Neural progenitor cell (in vitro differentiated cells): ENCODE measurements at regions not wholly inside any gene's neighbourhood (a gene's known extent, or its start where the extent isn't known, plus 50 kb on each side); places are given as distances from the start of the nearest gene placed in this dataset.

Experiments
- DNase-seq: peaks from one replicate; pipeline ENCODE4 v3.0.0-alpha.2; 2016; ENCODE audit warnings: low spot score
- H2AFZ ChIP-seq: fragments of 200-600 bp; sonication (generic); replicated peaks from 2 replicates; pipeline ENCODE4 v1.6.1; 2016; ENCODE audit warnings: antibody characterized with exemption
- H3F3A ChIP-seq: fragments of 200-600 bp; sonication (generic); 2 replicates; pipeline ENCODE4 v1.6.1; 2016; ENCODE audit warnings: antibody characterized with exemption, low read depth
- H3K27ac ChIP-seq: fragments of 200-600 bp; sonication (generic); 2 replicates; pipeline ENCODE4 v1.5.1; 2016; ENCODE audit warnings: mild to moderate bottlenecking
- H3K27me3 ChIP-seq: fragments of 200-600 bp; sonication (generic); 2 replicates; pipeline ENCODE4 v1.6.1; 2016; ENCODE audit warnings: mild to moderate bottlenecking, moderate library complexity
- H3K36me3 ChIP-seq: fragments of 200-600 bp; sonication (generic); 2 replicates; pipeline ENCODE4 v1.5.1; 2016
- H3K4me1 ChIP-seq: fragments of 200-600 bp; sonication (generic); 2 replicates; pipeline ENCODE4 v1.6.1; 2016; ENCODE audit warnings: mixed run types
- H3K4me2 ChIP-seq: fragments of 200-600 bp; sonication (generic); 2 replicates; pipeline ENCODE4 v1.6.1; 2016
- H3K4me3 ChIP-seq: fragments of 200-600 bp; sonication (generic); 2 replicates; pipeline ENCODE4 v1.5.1; 2016
- H3K79me2 ChIP-seq: fragments of 200-600 bp; sonication (generic); 2 replicates; pipeline ENCODE4 v1.6.1; 2016; ENCODE audit warnings: low read depth
- H3K9ac ChIP-seq: fragments of 200-600 bp; sonication (generic); 2 replicates; pipeline ENCODE4 v1.6.1; 2016
- H3K9me3 ChIP-seq: fragments of 200-600 bp; sonication (generic); 2 replicates; pipeline ENCODE4 v1.5.1; 2016; ENCODE audit warnings: low read depth
- H4K20me1 ChIP-seq: fragments of 200-600 bp; sonication (generic); 2 replicates; pipeline ENCODE4 v1.6.1; 2016; ENCODE audit warnings: low read depth
- H3K27ac Mint-ChIP-seq: 3 replicates; pipeline ENCODE4 v1.8.0; 2021; ENCODE audit warnings: mixed read lengths
- H3K27me3 Mint-ChIP-seq: 2 replicates; pipeline ENCODE4 v1.8.0; 2022; ENCODE audit warnings: low read depth, mild to moderate bottlenecking, inconsistent platforms, moderate library complexity, mixed read lengths; ENCODE audit not compliant: insufficient read depth
- H3K36me3 Mint-ChIP-seq: 3 replicates; pipeline ENCODE4 v1.8.0; 2021; ENCODE audit warnings: mixed read lengths
- H3K4me1 Mint-ChIP-seq: 3 replicates; pipeline ENCODE4 v1.8.0; 2021; ENCODE audit warnings: mixed read lengths
- H3K4me3 Mint-ChIP-seq: 3 replicates; pipeline ENCODE4 v1.8.0; 2021; ENCODE audit warnings: mild to moderate bottlenecking, moderate library complexity, mixed read lengths
- H3K9me3 Mint-ChIP-seq: 3 replicates; pipeline ENCODE4 v1.8.0; 2020; ENCODE audit warnings: mixed read lengths
- EZH2 ChIP-seq: fragments of 200-600 bp; sonication (generic); IDR thresholded peaks from 2 replicates; pipeline ENCODE4 v1.6.1; 2017; ENCODE audit warnings: antibody characterized with exemption, mild to moderate bottlenecking, moderate library complexity
- EZH2phosphoT487 ChIP-seq: fragments of 200-600 bp; sonication (generic); IDR thresholded peaks from 2 replicates; pipeline ENCODE4 v1.6.1; 2017; ENCODE audit warnings: antibody characterized with exemption
- TF ChIP-seq, protein P1 (sequence below): fragments of 200-600 bp; sonication (generic); IDR thresholded peaks from 2 replicates; pipeline ENCODE4 v1.5.1; 2017; ENCODE audit warnings: antibody characterized with exemption, mild to moderate bottlenecking

DNA sequence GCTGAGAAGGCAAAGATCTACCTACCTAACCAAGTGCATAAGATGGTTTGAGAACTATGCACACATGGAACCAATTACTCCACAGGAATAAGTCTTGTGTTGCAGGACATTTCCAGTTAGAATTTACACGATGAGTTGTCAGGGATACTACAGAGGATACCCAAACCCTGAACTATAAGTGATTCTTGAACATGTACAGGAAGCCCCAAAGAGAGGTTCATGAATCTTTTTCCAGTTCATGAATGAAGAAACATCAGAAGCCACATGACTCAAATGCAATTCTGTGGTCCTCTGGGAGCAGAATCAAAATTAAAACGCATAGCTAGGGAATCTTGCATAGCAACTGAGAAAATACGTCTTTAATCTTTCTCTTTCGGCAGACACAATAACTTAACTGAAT lies 114.1 kb upstream of the LMCD1 start:
- DNase-seq = no peak
- Mint-ChIP-seq H3K36me3 (no peaks in the 10 kb centered on the region), H3K27ac (no peak overlapping the region), H3K9me3 (no peaks in the 10 kb centered on the region), H3K4me3 (no peak overlapping the region), H3K27me3 (no peaks in the 10 kb centered on the region), H3K4me1 (no peaks in the 10 kb centered on the region)
- no peaks in the 10 kb centered on the region for H3K9me3 ChIP-seq
- H3K9ac ChIP-seq = no peak overlapping the region
- no peak overlapping the region for H3K4me3 ChIP-seq
- H2AFZ ChIP-seq = no peak overlapping the region
- no peaks in the 10 kb centered on the region for H3K36me3 ChIP-seq
- H3K79me2 ChIP-seq = no peaks in the 10 kb centered on the region
- H4K20me1 ChIP-seq = no peaks in the 10 kb centered on the region
- no peaks in the 10 kb centered on the region for H3K4me1 ChIP-seq
- no peak overlapping the region for H3K4me2 ChIP-seq
- H3F3A ChIP-seq = no peaks in the 10 kb centered on the region
- H3K27me3 ChIP-seq = no peaks in the 10 kb centered on the region
- no peak overlapping the region for H3K27ac ChIP-seq
- TF ChIP-seq EZH2 (no peak), EZH2phosphoT487 (no peak)
- TF ChIP-seq, protein P1, sequence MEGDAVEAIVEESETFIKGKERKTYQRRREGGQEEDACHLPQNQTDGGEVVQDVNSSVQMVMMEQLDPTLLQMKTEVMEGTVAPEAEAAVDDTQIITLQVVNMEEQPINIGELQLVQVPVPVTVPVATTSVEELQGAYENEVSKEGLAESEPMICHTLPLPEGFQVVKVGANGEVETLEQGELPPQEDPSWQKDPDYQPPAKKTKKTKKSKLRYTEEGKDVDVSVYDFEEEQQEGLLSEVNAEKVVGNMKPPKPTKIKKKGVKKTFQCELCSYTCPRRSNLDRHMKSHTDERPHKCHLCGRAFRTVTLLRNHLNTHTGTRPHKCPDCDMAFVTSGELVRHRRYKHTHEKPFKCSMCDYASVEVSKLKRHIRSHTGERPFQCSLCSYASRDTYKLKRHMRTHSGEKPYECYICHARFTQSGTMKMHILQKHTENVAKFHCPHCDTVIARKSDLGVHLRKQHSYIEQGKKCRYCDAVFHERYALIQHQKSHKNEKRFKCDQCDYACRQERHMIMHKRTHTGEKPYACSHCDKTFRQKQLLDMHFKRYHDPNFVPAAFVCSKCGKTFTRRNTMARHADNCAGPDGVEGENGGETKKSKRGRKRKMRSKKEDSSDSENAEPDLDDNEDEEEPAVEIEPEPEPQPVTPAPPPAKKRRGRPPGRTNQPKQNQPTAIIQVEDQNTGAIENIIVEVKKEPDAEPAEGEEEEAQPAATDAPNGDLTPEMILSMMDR = no peak

GRCh38 chr3:8399686-8400085 lies 101.9 kb upstream of the LMCD1 start:
- Histone ChIP-seq H3K4me3 (no peak overlapping the region), H3K79me2 (no peaks in the 10 kb centered on the region), H3F3A (no peaks in the 10 kb centered on the region), H3K4me2 (no peak overlapping the region), H2AFZ (no peak overlapping the region), H3K36me3 (no peaks in the 10 kb centered on the region), H3K9ac (no peak overlapping the region), H3K27ac (no peak overlapping the region), H4K20me1 (no peaks in the 10 kb centered on the region), H3K4me1 (no peaks in the 10 kb centered on the region), H3K9me3 (no peaks in the 10 kb centered on the region), H3K27me3 (no peaks in the 10 kb centered on the region)
- H3K4me3 Mint-ChIP-seq = no peak overlapping the region
- H3K4me1 Mint-ChIP-seq = no peaks in the 10 kb centered on the region
- no peak for DNase-seq
- TF ChIP-seq EZH2phosphoT487 = no peak
- no peak for TF ChIP-seq EZH2
- TF ChIP-seq, protein P1 = no peak
- no peaks in the 10 kb centered on the region for H3K36me3 Mint-ChIP-seq
- H3K27me3 Mint-ChIP-seq = no peaks in the 10 kb centered on the region
- no peaks in the 10 kb centered on the region for H3K9me3 Mint-ChIP-seq
- no peak overlapping the region for H3K27ac Mint-ChIP-seq

- Histone ChIP-seq H3K79me2 (no peaks in the 10 kb centered on the region), H3F3A (no peaks in the 10 kb centered on the region), H3K4me3 (no peak overlapping the region), H3K4me2 (no peak overlapping the region), H3K27ac (no peak overlapping the region), H4K20me1 (no peaks in the 10 kb centered on the region), H2AFZ (no peak overlapping the region), H3K9ac (no peak overlapping the region), H3K36me3 (no peaks in the 10 kb centered on the region), H3K4me1 (no peaks in the 10 kb centered on the region), H3K27me3 (no peaks in the 10 kb centered on the region), H3K9me3 (no peaks in the 10 kb centered on the region)
- TF ChIP-seq EZH2phosphoT487 (no peak), EZH2 (no peak)
- TF ChIP-seq, protein P1 = no peak
- Mint-ChIP-seq H3K4me3 (no peak overlapping the region), H3K9me3 (peaks cover 3% of the 10 kb centered on the region), H3K27ac (no peak overlapping the region), H3K4me1 (no peaks in the 10 kb centered on the region), H3K36me3 (peaks cover 2% of the 10 kb centered on the region), H3K27me3 (no peaks in the 10 kb centered on the region)
- no peak for DNase-seq
Measured at GRCh38 chr3:8400911-8401310, 100.7 kb upstream of the LMCD1 start.
